ENCODE measurements at regions not wholly inside any gene's neighbourhood (a gene's known extent, or its start where the extent isn't known, plus 50 kb on each side); places are given as distances from the start of the nearest gene placed in this dataset.
"Not testable (repeated sequence)": the region's sequence is repeated elsewhere in the genome, so short reads cannot be mapped to it uniquely, and the experiment has no call there.

GRCh38 chr1:221583465-221583864 lies 158.4 kb downstream of the DUSP10 start:
- Histone ChIP-seq H3K36me3 (ENCODE audit: control insufficient read depth, insufficient read depth, low read length) (no peaks in the 10 kb centered on the region), H3K4me1 (ENCODE audit: control insufficient read depth, insufficient read depth, low read length) (no peaks in the 10 kb centered on the region), H3K27me3 (ENCODE audit: control insufficient read depth, insufficient read depth, low read length) (no peaks in the 10 kb centered on the region), H3K27ac (ENCODE audit: low read depth, low read length) (no peak overlapping the region), H3K9me3 (ENCODE audit: control insufficient read depth, insufficient read depth, low read length) (no peaks in the 10 kb centered on the region), H3K4me3 (ENCODE audit: low read depth, low read length) (no peak overlapping the region)
- WGBS (ENCODE audit: insufficient coverage), result 83% methylated on average over 2 of the region's 2 CpGs
- no peak for DNase-seq (ENCODE audit: low read depth in 4 of 6, low spot score in 6 of 6)

DNA sequence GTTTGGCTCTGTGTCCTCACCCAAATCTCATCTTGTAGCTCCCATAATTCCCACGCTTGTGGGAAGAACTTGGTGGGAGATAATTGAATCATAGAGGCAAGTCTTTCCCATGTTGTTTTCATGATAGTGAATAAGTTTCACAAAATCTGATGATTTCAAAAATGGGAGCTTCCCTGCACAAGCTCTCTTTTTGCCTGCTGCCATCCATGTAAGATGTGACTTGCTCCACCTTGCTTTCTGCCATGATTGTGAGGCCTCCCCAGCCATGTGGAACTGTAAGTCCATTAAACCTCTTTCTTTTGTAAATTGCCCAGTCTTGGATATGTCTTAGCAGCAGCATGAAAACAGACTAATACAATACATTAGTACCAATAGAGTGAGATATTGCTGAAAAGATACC lies 154.9 kb downstream of the DUSP10 start:
- not testable (repeated sequence) for H3K9me3 ChIP-seq (ENCODE audit: control insufficient read depth, insufficient read depth, low read length); H3K36me3 ChIP-seq (ENCODE audit: control insufficient read depth, insufficient read depth, low read length); H3K27me3 ChIP-seq (ENCODE audit: control insufficient read depth, insufficient read depth, low read length); H3K27ac ChIP-seq (ENCODE audit: low read depth, low read length); H3K4me3 ChIP-seq (ENCODE audit: low read depth, low read length); DNase-seq (ENCODE audit: low read depth in 4 of 6, low spot score in 6 of 6); H3K4me1 ChIP-seq (ENCODE audit: control insufficient read depth, insufficient read depth, low read length)
- WGBS (ENCODE audit: insufficient coverage), result no CpG with 5 or more reads among the region's 1 CpG

DNA sequence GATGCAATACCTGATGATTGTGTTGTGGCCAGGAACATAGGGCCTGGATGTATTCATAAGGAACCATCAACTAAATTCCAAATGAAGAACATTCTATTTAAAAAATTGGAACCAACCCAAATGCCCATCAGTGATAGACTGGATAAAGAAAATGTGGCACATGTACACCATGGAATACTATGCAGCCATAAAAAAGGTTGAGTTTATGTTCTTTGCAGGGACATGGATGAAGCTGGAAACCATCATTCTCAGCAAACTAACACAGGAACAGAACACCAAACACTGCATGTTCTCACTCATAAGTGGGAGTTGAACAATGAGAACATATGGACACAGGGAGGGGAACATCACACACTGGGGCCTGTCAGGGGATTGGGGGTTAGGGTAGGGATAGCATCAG lies 150.6 kb downstream of the DUSP10 start:
- H3K4me3 ChIP-seq (ENCODE audit: low read depth, low read length); H3K4me1 ChIP-seq (ENCODE audit: control insufficient read depth, insufficient read depth, low read length); H3K27me3 ChIP-seq (ENCODE audit: control insufficient read depth, insufficient read depth, low read length); H3K27ac ChIP-seq (ENCODE audit: low read depth, low read length); H3K9me3 ChIP-seq (ENCODE audit: control insufficient read depth, insufficient read depth, low read length); H3K36me3 ChIP-seq (ENCODE audit: control insufficient read depth, insufficient read depth, low read length); DNase-seq (ENCODE audit: low read depth in 4 of 6, low spot score in 6 of 6): not testable (repeated sequence)

DNA sequence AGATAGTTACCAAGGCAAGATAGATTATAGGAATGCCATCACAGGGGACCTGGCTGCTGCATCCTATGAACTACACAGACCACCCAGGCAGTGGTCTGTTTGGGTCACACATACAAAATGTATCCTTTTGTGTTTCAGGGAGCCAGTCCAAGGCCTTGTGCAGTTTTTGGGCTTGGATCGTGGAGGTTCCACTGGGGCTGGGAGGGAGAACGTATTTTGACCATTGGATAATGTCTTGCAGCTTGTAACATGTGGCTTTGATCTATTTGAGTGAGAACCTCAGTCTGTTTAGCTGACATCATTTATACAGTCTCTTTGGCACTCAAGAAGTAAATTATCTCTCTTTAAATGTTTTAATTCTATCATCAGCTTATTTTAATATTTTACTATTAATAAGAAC lies 147.3 kb downstream of the DUSP10 start:
- Histone ChIP-seq H3K4me1 (ENCODE audit: control insufficient read depth, insufficient read depth, low read length) (no peaks in the 10 kb centered on the region), H3K4me3 (ENCODE audit: low read depth, low read length) (no peak overlapping the region), H3K27me3 (ENCODE audit: control insufficient read depth, insufficient read depth, low read length) (no peaks in the 10 kb centered on the region), H3K36me3 (ENCODE audit: control insufficient read depth, insufficient read depth, low read length) (no peaks in the 10 kb centered on the region), H3K9me3 (ENCODE audit: control insufficient read depth, insufficient read depth, low read length) (no peaks in the 10 kb centered on the region), H3K27ac (ENCODE audit: low read depth, low read length) (no peak overlapping the region)
- no peak for DNase-seq (ENCODE audit: low read depth in 4 of 6, low spot score in 6 of 6)
- 65% methylated on average over 2 of the region's 2 CpGs for WGBS (ENCODE audit: insufficient coverage)

DNA sequence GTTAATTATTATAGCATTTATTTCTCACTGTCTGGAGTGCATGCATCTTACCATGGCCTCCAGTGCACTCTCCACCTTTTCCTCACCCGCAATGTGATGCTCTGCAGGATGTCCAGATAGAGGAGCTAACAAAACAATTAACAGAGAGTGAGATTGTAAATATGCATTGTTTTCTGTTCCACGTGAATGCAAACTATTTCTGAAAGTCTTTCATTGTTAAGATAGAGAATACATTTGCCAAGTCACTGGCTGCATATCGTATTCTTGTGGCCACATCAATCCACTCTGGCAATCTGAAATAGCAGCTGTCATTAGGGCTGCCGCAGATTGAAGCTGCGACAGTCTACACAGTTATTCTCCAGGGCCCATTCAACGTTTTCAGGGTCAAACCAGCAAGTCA lies 143.8 kb downstream of the DUSP10 start:
- Histone ChIP-seq H3K9me3 (ENCODE audit: control insufficient read depth, insufficient read depth, low read length) (no peaks in the 10 kb centered on the region), H3K36me3 (ENCODE audit: control insufficient read depth, insufficient read depth, low read length) (no peaks in the 10 kb centered on the region), H3K27me3 (ENCODE audit: control insufficient read depth, insufficient read depth, low read length) (no peaks in the 10 kb centered on the region), H3K4me1 (ENCODE audit: control insufficient read depth, insufficient read depth, low read length) (no peaks in the 10 kb centered on the region), H3K4me3 (ENCODE audit: low read depth, low read length) (no peak overlapping the region), H3K27ac (ENCODE audit: low read depth, low read length) (no peak overlapping the region)
- 94% methylated on average over 3 of the region's 6 CpGs for WGBS (ENCODE audit: insufficient coverage)
- no peak for DNase-seq (ENCODE audit: low read depth in 4 of 6, low spot score in 6 of 6)

- H3K4me1 ChIP-seq (ENCODE audit: control insufficient read depth, insufficient read depth, low read length), result no peaks in the 10 kb centered on the region
- no peaks in the 10 kb centered on the region for H3K27me3 ChIP-seq (ENCODE audit: control insufficient read depth, insufficient read depth, low read length)
- H3K27ac ChIP-seq (ENCODE audit: low read depth, low read length), result no peak overlapping the region
- no peak for DNase-seq (ENCODE audit: low read depth in 4 of 6, low spot score in 6 of 6)
- H3K36me3 ChIP-seq (ENCODE audit: control insufficient read depth, insufficient read depth, low read length), result no peaks in the 10 kb centered on the region
- no peaks in the 10 kb centered on the region for H3K9me3 ChIP-seq (ENCODE audit: control insufficient read depth, insufficient read depth, low read length)
- no peak overlapping the region for H3K4me3 ChIP-seq (ENCODE audit: low read depth, low read length)
These were observed 140.7 kb downstream of the DUSP10 start for GRCh38 chr1:221601166-221601565.

DNA sequence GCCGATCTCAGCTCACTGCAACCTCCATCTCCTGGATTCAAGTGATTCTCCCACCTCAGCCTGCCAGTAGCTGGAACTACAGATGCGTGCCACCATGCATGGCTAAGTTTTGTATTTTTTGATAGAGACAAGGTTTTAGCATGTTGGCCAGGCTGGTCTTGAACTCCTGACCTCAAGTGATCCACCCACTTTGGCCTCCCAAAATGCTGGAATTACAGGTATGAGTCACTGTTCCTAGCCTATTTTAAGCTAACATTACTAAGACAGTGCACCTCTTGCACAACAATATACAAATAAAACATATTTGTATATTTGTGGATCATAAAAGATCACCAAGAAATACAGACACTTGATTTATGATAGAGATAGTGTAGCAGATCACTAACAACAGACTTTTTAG lies 139.1 kb downstream of the DUSP10 start:
- Histone ChIP-seq H3K27me3 (ENCODE audit: control insufficient read depth, insufficient read depth, low read length) (no peaks in the 10 kb centered on the region), H3K27ac (ENCODE audit: low read depth, low read length) (no peak overlapping the region), H3K36me3 (ENCODE audit: control insufficient read depth, insufficient read depth, low read length) (no peaks in the 10 kb centered on the region), H3K9me3 (ENCODE audit: control insufficient read depth, insufficient read depth, low read length) (no peaks in the 10 kb centered on the region), H3K4me1 (ENCODE audit: control insufficient read depth, insufficient read depth, low read length) (no peaks in the 10 kb centered on the region), H3K4me3 (ENCODE audit: low read depth, low read length) (no peak overlapping the region)
- no peak for DNase-seq (ENCODE audit: low read depth in 4 of 6, low spot score in 6 of 6)
- 100% methylated on average over 1 of the region's 2 CpGs for WGBS (ENCODE audit: insufficient coverage)

DNA sequence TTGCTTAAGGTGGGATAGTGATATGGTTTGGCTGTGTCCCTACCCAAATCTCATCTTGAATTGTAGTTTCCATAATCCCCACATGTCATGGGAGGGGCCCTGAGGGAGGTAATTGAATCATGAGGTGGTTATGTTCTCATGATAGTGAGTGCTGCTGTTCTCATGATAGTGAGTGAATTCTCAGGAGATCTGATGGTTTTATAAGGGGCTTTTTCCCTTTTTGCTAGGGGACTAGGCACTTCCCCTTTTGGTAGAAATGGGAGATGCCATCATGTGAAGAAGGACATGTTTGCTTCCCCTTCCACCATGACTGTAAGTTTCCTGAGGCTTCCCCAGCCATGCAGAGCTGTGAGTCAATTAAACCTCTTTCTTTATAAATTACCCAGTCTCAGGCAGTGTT lies 137.5 kb downstream of the DUSP10 start:
- H3K27ac ChIP-seq (ENCODE audit: low read depth, low read length); H3K27me3 ChIP-seq (ENCODE audit: control insufficient read depth, insufficient read depth, low read length); H3K4me1 ChIP-seq (ENCODE audit: control insufficient read depth, insufficient read depth, low read length); H3K9me3 ChIP-seq (ENCODE audit: control insufficient read depth, insufficient read depth, low read length); H3K36me3 ChIP-seq (ENCODE audit: control insufficient read depth, insufficient read depth, low read length); H3K4me3 ChIP-seq (ENCODE audit: low read depth, low read length); DNase-seq (ENCODE audit: low read depth in 4 of 6, low spot score in 6 of 6): not testable (repeated sequence)

DNA sequence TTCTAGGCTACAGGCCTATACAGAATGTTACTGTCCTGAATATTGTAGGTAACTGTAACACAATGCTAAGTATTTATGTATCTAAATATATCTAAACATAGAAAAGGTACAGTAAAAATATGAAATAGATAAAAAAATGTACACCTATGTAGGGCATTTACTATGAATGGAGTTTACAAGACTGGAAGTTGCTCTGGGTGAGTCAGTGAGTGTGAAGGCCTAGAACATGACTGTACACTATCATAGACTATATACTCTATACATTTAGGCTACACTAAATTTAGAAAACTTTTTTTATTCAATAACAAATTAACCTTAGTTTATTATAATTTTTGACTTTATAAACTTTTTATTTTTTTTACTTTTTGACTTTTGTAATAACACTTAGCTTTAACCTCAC lies 136.9 kb downstream of the DUSP10 start:
- Histone ChIP-seq H3K27me3 (ENCODE audit: control insufficient read depth, insufficient read depth, low read length) (no peaks in the 10 kb centered on the region), H3K27ac (ENCODE audit: low read depth, low read length) (no peak overlapping the region), H3K4me1 (ENCODE audit: control insufficient read depth, insufficient read depth, low read length) (no peaks in the 10 kb centered on the region), H3K9me3 (ENCODE audit: control insufficient read depth, insufficient read depth, low read length) (no peaks in the 10 kb centered on the region), H3K36me3 (ENCODE audit: control insufficient read depth, insufficient read depth, low read length) (no peaks in the 10 kb centered on the region), H3K4me3 (ENCODE audit: low read depth, low read length) (no peak overlapping the region)
- DNase-seq (ENCODE audit: low read depth in 4 of 6, low spot score in 6 of 6), result no peak

DNA sequence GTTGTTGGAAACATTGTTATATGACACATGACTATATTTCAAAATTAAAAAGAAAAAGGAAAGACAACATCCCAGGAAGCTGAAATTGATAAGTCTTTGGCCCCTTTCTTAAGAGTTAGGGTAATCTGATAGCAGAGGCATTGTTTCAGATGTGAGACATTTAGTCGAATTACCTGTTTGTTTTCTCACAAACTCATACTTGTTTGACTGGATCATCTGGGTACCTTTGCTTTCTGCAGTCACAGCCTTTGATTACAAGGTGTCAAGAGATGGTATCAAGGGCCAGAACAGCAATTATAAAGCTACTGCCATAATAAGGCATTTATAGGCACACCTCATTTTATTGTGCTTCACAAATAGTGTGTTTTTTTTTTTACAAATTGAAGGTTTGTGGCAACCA lies 136.3 kb downstream of the DUSP10 start:
- no peak for DNase-seq (ENCODE audit: low read depth in 4 of 6, low spot score in 6 of 6)
- WGBS (ENCODE audit: insufficient coverage), result no CpG with 5 or more reads among the region's 1 CpG
- Histone ChIP-seq H3K4me1 (ENCODE audit: control insufficient read depth, insufficient read depth, low read length) (no peaks in the 10 kb centered on the region), H3K36me3 (ENCODE audit: control insufficient read depth, insufficient read depth, low read length) (no peaks in the 10 kb centered on the region), H3K27me3 (ENCODE audit: control insufficient read depth, insufficient read depth, low read length) (no peaks in the 10 kb centered on the region), H3K4me3 (ENCODE audit: low read depth, low read length) (no peak overlapping the region), H3K9me3 (ENCODE audit: control insufficient read depth, insufficient read depth, low read length) (no peaks in the 10 kb centered on the region), H3K27ac (ENCODE audit: low read depth, low read length) (no peak overlapping the region)

- H3K27ac ChIP-seq (ENCODE audit: low read depth, low read length), result no peak overlapping the region
- H3K36me3 ChIP-seq (ENCODE audit: control insufficient read depth, insufficient read depth, low read length), result no peaks in the 10 kb centered on the region
- 63% methylated on average over 2 of the region's 4 CpGs for WGBS (ENCODE audit: insufficient coverage)
- H3K27me3 ChIP-seq (ENCODE audit: control insufficient read depth, insufficient read depth, low read length), result no peaks in the 10 kb centered on the region
- no peaks in the 10 kb centered on the region for H3K9me3 ChIP-seq (ENCODE audit: control insufficient read depth, insufficient read depth, low read length)
- DNase-seq (ENCODE audit: low read depth in 4 of 6, low spot score in 6 of 6), result no peak
- H3K4me3 ChIP-seq (ENCODE audit: low read depth, low read length), result no peak overlapping the region
- no peaks in the 10 kb centered on the region for H3K4me1 ChIP-seq (ENCODE audit: control insufficient read depth, insufficient read depth, low read length)
These were observed 135.6 kb downstream of the DUSP10 start for GRCh38 chr1:221606256-221606655.
